Tibial nerve (tissue), 4 donors: ENCODE measurements at regions not wholly inside any gene's neighbourhood (a gene's known extent, or its start where the extent isn't known, plus 50 kb on each side); places are given as distances from the start of the nearest gene placed in this dataset.
"Not testable (repeated sequence)": the region's sequence is repeated elsewhere in the genome, so short reads cannot be mapped to it uniquely, and the experiment has no call there.

Source experiments
- DNase-seq, 2 donors: peaks; one replicate each; pipeline ENCODE4 v3.0.0-alpha.2; 2019; ENCODE audit warnings: low spot score in 2 of 2
- H3K27ac ChIP-seq, 4 donors: fragments of 200-600 bp; sonication (generic) in 3 of 4; one replicate each; pipeline ENCODE4 v1.5.1; 2017 to 2019; ENCODE audit warnings: mild to moderate bottlenecking in 1 of 4
- H3K27me3 ChIP-seq, 2 donors: fragments of 200-600 bp; sonication (generic) in 1 of 2; one replicate each; pipeline versions ENCODE4 v1.5.1 to v1.6.0; 2017 to 2019
- H3K36me3 ChIP-seq, 3 donors: fragments of 200-600 bp; sonication (generic); one replicate each; pipeline ENCODE4 v1.5.1; 2018 to 2019
- H3K4me1 ChIP-seq, 4 donors: fragments of 200-600 bp; sonication (generic) in 3 of 4; one replicate each; pipeline ENCODE4 v1.5.1; 2017 to 2019
- H3K4me3 ChIP-seq, 4 donors: fragments of 200-600 bp; sonication (generic) in 3 of 4; one replicate each; pipeline ENCODE4 v1.5.1; 2017 to 2019; ENCODE audit warnings: mild to moderate bottlenecking in 1 of 4, moderate library complexity in 1 of 4
- H3K9me3 ChIP-seq, 4 donors: fragments of 200-600 bp; sonication (generic) in 3 of 4; one replicate each; pipeline ENCODE4 v1.5.1; 2017 to 2019
- EP300 ChIP-seq, 2 donors: sonication (generic); formaldehyde crosslinking; IDR thresholded peaks; one replicate each; pipeline ENCODE4 v1.6.1; 2017; ENCODE audit warnings: antibody characterized with exemption in 2 of 2, mild to moderate bottlenecking in 1 of 2
- POLR2A ChIP-seq, 2 donors: fragments of 450-650 bp; IDR thresholded peaks; one replicate each; pipeline ENCODE4 v1.6.1; 2017; ENCODE audit warnings: antibody characterized with exemption in 2 of 2, mild to moderate bottlenecking in 2 of 2, moderate library complexity in 2 of 2
- WGBS, 2 donors: methylation state at CpG; one replicate each; pipeline ENCODE4 v1.1.5; 2018; 5-methylcytosine and 5-hydroxymethylcytosine counted together
- TF ChIP-seq, protein P1 (sequence below), 5 experiments: fragments of 200-600 bp in 3 of 5; fragments of 450-650 bp in 2 of 5; sonication (generic) in 3 of 5; IDR thresholded peaks; one replicate each; pipeline ENCODE4 v1.5.1; 2016 to 2019; ENCODE audit warnings: antibody characterized with exemption in 5 of 5, mild to moderate bottlenecking in 3 of 5, moderate library complexity in 2 of 5

- no peaks in the 10 kb centered on the region for H3K4me1 ChIP-seq
- no peaks in the 10 kb centered on the region for H3K27me3 ChIP-seq
- H3K4me3 ChIP-seq: no peak overlapping the region
- TF ChIP-seq POLR2A (IDR thresholded peaks at IDR 0.05): no peak
- TF ChIP-seq, protein P1, sequence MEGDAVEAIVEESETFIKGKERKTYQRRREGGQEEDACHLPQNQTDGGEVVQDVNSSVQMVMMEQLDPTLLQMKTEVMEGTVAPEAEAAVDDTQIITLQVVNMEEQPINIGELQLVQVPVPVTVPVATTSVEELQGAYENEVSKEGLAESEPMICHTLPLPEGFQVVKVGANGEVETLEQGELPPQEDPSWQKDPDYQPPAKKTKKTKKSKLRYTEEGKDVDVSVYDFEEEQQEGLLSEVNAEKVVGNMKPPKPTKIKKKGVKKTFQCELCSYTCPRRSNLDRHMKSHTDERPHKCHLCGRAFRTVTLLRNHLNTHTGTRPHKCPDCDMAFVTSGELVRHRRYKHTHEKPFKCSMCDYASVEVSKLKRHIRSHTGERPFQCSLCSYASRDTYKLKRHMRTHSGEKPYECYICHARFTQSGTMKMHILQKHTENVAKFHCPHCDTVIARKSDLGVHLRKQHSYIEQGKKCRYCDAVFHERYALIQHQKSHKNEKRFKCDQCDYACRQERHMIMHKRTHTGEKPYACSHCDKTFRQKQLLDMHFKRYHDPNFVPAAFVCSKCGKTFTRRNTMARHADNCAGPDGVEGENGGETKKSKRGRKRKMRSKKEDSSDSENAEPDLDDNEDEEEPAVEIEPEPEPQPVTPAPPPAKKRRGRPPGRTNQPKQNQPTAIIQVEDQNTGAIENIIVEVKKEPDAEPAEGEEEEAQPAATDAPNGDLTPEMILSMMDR (IDR thresholded peaks at IDR 0.05): no peak
- TF ChIP-seq EP300 (IDR thresholded peaks at IDR 0.05): no peak
- no peak overlapping the region for H3K27ac ChIP-seq
- no peaks in the 10 kb centered on the region for H3K9me3 ChIP-seq
- WGBS, 2 donors: 94 to 95% methylated on average over 4 of the region's 4 CpGs
- no peak for DNase-seq
- no peaks in the 10 kb centered on the region for H3K36me3 ChIP-seq
Measured at GRCh38 chr4:17020901-17021300, 122.5 kb upstream of the LDB2 start.

DNA sequence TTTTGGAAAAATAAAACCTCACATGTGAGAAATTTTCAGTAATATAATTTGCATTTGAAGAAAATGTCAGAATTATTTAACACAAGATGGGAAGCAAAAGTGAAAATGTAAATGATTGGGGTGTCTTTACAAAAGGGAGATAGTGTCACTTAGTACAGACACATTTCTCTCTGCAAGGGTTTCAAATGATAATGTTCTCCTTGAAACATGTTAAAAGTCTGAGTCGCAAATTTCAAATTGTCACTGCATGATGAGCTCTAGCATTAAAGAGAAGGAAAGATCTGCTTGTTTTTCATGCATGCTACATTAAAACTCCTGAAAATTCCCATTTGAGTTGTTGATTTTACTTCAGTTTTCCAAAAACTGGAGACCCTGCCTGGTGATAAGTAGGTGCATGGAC, 122.0 kb upstream of the LDB2 start:
- Histone ChIP-seq H3K4me1 (no peaks in the 10 kb centered on the region), H3K27me3 (no peaks in the 10 kb centered on the region), H3K36me3 (no peaks in the 10 kb centered on the region), H3K4me3 (no peak overlapping the region), H3K27ac (no peak overlapping the region), H3K9me3 (no peaks in the 10 kb centered on the region)
- 83 to 84% methylated on average over 1 of the region's 1 CpG for WGBS, 2 donors
- TF ChIP-seq POLR2A (IDR thresholded peaks at IDR 0.05): no peak
- TF ChIP-seq, protein P1 (IDR thresholded peaks at IDR 0.05): no peak
- TF ChIP-seq EP300 (IDR thresholded peaks at IDR 0.05): no peak
- DNase-seq: no peak

DNA sequence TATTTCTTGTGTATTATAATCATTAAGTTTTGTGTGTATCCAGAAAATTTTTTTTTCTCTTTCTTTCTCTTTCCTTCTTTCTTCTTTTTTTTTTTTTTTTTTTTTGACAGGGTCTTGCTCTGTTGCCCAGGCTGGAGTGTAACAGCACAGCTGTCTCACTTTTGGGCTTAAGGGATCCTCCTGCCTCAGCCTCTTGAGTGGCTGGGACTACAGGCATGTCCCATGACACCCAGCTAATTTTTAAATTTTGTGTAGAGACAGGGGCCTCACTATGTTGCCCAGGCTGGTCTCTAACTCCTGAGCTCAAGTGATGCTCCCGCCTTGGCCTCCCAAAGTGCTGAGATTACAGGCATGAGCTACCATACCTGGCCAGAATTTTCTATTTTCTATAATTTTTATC, 120.2 kb upstream of the LDB2 start:
- not testable (repeated sequence) for H3K27ac ChIP-seq, H3K4me3 ChIP-seq, DNase-seq, H3K4me1 ChIP-seq, H3K36me3 ChIP-seq, H3K27me3 ChIP-seq, H3K9me3 ChIP-seq
- 100% methylated on average over 1 of the region's 1 CpG for WGBS, 2 donors

- no peaks in the 10 kb centered on the region for H3K4me1 ChIP-seq
- TF ChIP-seq EP300 (IDR thresholded peaks at IDR 0.05): no peak
- TF ChIP-seq, protein P1 (IDR thresholded peaks at IDR 0.05): no peak
- TF ChIP-seq POLR2A (IDR thresholded peaks at IDR 0.05): no peak
- WGBS, 2 donors: 29 to 41% methylated on average over 3 of the region's 3 CpGs
- H3K4me3 ChIP-seq: no peak overlapping the region
- H3K27ac ChIP-seq: no peak overlapping the region
- no peaks in the 10 kb centered on the region for H3K27me3 ChIP-seq
- DNase-seq: no peak
- H3K36me3 ChIP-seq: no peaks in the 10 kb centered on the region
- peaks cover 0 to 4% (median 1%) of the 10 kb centered on the region in 4 donors for H3K9me3 ChIP-seq
Measured at GRCh38 chr4:17018013-17018412, 119.6 kb upstream of the LDB2 start.

DNA sequence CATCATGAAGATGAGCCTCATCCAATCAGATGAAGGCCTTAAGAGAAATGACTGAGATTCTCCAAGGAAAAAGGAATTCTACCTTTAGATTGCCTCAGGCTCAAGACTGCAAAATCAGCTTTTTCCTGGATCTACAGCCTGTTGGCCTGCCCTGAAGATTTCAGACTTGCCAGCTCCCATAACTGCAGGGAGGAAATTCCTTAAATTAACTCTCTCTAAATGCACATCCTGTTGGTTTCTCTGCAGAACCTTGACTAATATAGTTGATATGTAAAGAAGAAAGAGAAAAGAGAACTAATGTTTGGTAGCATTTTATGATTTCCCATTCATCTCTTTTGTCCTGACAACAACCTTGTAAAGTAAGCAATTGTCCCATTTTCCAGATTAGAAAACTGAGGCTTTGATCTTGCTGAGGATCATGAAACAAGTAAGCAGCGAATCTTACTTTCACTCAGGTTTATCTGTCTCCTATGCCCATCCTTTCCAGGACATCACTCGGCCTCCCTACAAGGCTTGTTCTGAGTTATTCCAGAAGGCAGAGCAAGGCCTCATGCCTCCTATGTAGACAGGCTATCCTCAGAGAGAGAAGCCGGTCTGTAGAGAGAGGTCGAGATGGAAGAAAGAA, 115.0 kb upstream of the LDB2 start:
- Histone ChIP-seq H3K27me3 (no peaks in the 10 kb centered on the region), H3K4me1 (no peaks in the 10 kb centered on the region), H3K4me3 (no peak overlapping the region), H3K36me3 (no peaks in the 10 kb centered on the region), H3K9me3 (peaks cover 0 to 4% (median 1%) of the 10 kb centered on the region in 4 donors), H3K27ac (no peak overlapping the region)
- DNase-seq: no peak
- 91 to 97% methylated on average over 4 of the region's 4 CpGs for WGBS, 2 donors
- TF ChIP-seq EP300 (IDR thresholded peaks at IDR 0.05): no peak

- Histone ChIP-seq H3K4me1 (no peaks in the 10 kb centered on the region), H3K36me3 (no peaks in the 10 kb centered on the region), H3K9me3 (peaks cover 0 to 4% (median 1%) of the 10 kb centered on the region in 4 donors), H3K27me3 (no peaks in the 10 kb centered on the region), H3K4me3 (no peak overlapping the region), H3K27ac (no peak overlapping the region)
- DNase-seq: no peak
- 66 to 70% methylated on average over 3 of the region's 3 CpGs for WGBS, 2 donors
- TF ChIP-seq EP300 (IDR thresholded peaks at IDR 0.05): no peak
- TF ChIP-seq, protein P1 (IDR thresholded peaks at IDR 0.05): no peak
- TF ChIP-seq POLR2A (IDR thresholded peaks at IDR 0.05): no peak
Measured at GRCh38 chr4:17012451-17012850, 114.0 kb upstream of the LDB2 start.
